ENCODE measurements at regions not wholly inside any gene's neighbourhood (a gene's known extent, or its start where the extent isn't known, plus 50 kb on each side); places are given as distances from the start of the nearest gene placed in this dataset.

GRCh38 chr5:54844266-54844665 lies 141.1 kb downstream of the ESM1 start:
- TF ChIP-seq CTCF (IDR thresholded peaks at IDR 0.05) (no peak), POLR2AphosphoS5 (IDR thresholded peaks at IDR 0.05) (no peak)
